Epithelial cell of esophagus (primary cell): ENCODE measurements at regions not wholly inside any gene's neighbourhood (a gene's known extent, or its start where the extent isn't known, plus 50 kb on each side); places are given as distances from the start of the nearest gene placed in this dataset.

ENCODE experiments used
- DNase-seq: peaks from one replicate; pipeline ENCODE4 v3.0.0; 2010; ENCODE audit warnings: low read depth
- H3K4me3 ChIP-seq: 2 replicates; pipeline ENCODE4 v1.5.1; 2011; ENCODE audit warnings: mild to moderate bottlenecking, low read length, control low read depth
- CTCF ChIP-seq: IDR thresholded peaks from 2 replicates; pipeline ENCODE4 v1.5.1; 2011; ENCODE audit warnings: low read depth, mild to moderate bottlenecking, low read length, control low read depth, inconsistent platforms; ENCODE audit not compliant: insufficient read depth; ENCODE audit errors: missing control alignments

DNA sequence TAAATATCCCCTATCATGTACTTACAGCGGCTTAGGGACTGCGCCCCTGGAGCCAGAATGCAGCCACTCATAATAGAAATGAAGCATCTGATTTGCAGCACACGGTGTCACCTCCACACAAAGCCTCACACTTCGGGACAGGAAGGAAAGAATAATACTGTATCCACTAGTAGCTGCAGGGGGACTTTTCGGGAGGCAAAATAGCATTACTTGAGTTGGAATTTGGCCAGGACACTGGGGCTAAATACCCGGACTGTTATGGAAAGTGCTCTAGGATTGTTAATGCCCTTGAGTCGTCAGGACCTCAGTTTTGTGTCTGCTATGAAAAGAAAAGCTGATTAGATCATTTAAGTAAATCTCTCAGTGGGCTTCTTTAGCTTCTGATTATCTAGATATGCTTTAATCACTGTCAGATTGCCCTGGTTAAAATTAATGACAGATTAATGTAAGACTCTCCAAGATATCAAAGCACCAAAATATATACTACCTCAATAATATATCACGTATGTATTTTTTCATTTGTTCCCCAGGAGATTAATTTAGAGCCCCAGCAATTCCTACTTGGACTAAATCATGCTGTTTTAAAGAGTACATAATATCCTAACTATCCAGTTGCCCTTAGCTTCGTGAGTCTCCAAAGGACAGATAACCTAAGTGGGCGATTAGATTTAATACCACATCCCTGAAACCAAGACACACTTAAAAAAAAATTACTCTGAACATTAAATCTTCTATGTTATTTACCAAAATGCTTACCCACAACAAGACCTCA lies 173.0 kb upstream of the NEBL start:
- DNase-seq = no peak
- no peak for TF ChIP-seq CTCF
- no peak overlapping the region for H3K4me3 ChIP-seq

GRCh38 chr10:21069278-21069677 lies 172.2 kb upstream of the NEBL start:
- no peak for TF ChIP-seq CTCF
- DNase-seq = no peak
- H3K4me3 ChIP-seq = no peak overlapping the region

GRCh38 chr10:21068026-21068656 lies 171.0 kb upstream of the NEBL start:
- no peak for TF ChIP-seq CTCF
- H3K4me3 ChIP-seq = no peak overlapping the region
- DNase-seq = no peak

GRCh38 chr10:21065621-21066248 lies 168.6 kb upstream of the NEBL start:
- no peak overlapping the region for H3K4me3 ChIP-seq
- no peak for DNase-seq
- TF ChIP-seq CTCF = no peak

DNA sequence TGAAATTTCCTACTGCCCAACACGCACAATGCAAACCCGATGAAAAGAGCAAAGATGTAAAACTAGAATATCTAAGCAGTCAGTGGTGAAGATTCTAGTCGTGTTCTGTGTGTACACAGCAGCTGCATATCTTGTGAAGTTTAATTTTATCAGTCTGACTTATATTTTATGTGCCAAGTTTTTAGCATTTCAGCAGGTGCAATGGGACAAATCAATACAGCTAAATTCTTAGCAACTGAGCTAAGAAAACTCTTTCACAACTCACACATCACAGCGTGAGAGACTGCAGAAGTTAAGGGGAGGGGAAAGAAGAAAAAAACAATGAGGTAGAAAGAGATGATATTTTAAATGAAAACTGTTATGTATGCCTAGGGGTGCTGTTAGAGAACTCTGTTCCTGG lies 164.9 kb upstream of the NEBL start:
- no peak overlapping the region for H3K4me3 ChIP-seq
- TF ChIP-seq CTCF = no peak
- no peak for DNase-seq

DNA sequence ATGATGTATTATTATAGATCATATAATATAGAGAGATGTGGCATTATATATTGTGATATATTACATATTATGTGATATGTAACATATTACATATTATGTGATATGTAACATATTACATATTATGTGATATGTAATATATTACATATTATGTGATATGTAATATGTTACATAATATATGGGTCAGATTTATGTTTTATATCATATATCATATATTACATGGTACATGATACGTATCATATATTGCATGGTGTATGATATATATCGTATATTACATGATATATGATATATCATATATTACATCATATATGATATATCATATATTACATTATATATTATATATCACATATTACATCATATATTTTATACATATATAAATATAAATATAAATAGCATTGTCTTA lies 164.1 kb upstream of the NEBL start:
- TF ChIP-seq CTCF = no peak
- H3K4me3 ChIP-seq = no peak overlapping the region

More for the DNA sequence above, 164.1 kb upstream of the NEBL start:
- no peak for DNase-seq
